KOPT-K1 (cell line): ENCODE measurements at regions not wholly inside any gene's neighbourhood (a gene's known extent, or its start where the extent isn't known, plus 50 kb on each side); places are given as distances from the start of the nearest gene placed in this dataset.
"Not testable (repeated sequence)": the region's sequence is repeated elsewhere in the genome, so short reads cannot be mapped to it uniquely, and the experiment has no call there.

Experiments used
- H3K27ac ChIP-seq: fragments of 200-600 bp; sonication (generic); 2 replicates; pipeline ENCODE4 v1.5.1; 2016; ENCODE audit warnings: antibody characterized with exemption, mild to moderate bottlenecking, low read depth, low read length; ENCODE audit not compliant: poor library complexity, severe bottlenecking
- H3K36me3 ChIP-seq: fragments of 200-600 bp; sonication (generic); 2 replicates; pipeline ENCODE4 v1.5.1; 2017; ENCODE audit warnings: antibody characterized with exemption, mild to moderate bottlenecking, low read length, moderate library complexity; ENCODE audit not compliant: insufficient read depth
- H3K9me3 ChIP-seq: fragments of 200-600 bp; sonication (generic); 2 replicates; pipeline ENCODE4 v1.5.1; 2017; ENCODE audit warnings: antibody characterized with exemption, low read length, mild to moderate bottlenecking; ENCODE audit not compliant: insufficient read depth, poor library complexity, severe bottlenecking

DNA sequence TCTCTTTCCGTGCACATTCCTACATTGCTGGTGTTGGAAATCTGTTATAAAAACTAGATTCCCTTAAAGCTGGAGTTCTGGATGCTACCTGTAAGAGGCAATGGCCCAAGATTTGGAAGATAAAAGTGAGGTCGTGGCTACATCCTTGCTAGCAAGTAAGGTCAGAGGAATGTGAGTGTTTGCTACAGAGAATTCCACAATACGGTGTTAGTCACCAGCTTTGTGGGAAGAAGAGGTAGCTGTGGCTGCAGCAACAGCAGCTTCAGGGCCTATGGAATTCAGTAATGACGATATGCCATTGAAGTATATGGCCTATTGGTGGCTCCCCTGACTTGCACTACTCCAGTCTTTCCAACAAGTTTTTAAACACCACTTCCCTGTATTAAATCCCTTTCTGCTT, 227.7 kb upstream of the TMEM260 start:
- H3K27ac ChIP-seq: no peak overlapping the region
- no peaks in the 10 kb centered on the region for H3K36me3 ChIP-seq
- H3K9me3 ChIP-seq: peaks cover 17% of the 10 kb centered on the region

DNA sequence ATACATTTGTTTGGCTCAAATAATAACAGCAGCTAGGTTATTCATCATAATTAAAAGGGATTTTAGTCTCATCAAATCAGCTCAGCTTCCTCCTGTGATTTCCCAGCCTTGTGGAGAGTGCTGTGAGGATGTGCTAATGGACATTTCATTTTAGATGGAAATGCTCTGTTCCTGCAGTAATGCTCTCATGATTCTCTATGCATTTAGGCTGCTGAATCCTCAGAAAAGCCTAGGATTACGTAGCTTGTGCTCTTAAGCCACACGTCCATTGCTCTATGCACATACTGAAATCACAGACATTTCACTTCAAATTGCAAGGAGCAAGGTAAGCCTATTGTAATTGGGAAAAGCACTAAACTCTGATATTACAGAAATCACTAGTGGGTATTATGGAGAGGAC, 226.6 kb upstream of the TMEM260 start:
- Histone ChIP-seq H3K9me3 (peaks cover 17% of the 10 kb centered on the region), H3K36me3 (no peaks in the 10 kb centered on the region), H3K27ac (no peak overlapping the region)

DNA sequence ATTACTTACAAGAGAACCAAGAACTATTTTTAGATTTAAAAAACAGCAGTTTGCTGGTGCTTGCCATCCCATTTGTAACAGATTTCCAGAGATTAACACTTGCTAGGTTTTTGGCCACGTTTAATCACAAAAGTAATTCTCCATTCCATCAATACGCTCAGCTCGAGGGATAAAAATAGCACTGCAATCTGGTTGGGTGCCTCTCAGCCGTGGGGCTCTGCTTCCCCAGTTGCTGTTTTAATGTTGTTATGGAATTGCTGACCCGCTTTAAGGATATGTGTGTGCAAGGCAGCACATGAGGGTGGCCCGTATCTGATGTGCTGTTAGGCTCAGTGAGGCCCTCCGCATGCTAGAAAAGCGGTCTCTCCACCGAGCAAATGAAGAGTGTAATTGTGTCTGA, 222.2 kb upstream of the TMEM260 start:
- Histone ChIP-seq H3K27ac (peak overlapping the region; percentile 83), H3K9me3 (no peaks in the 10 kb centered on the region), H3K36me3 (no peaks in the 10 kb centered on the region)

DNA sequence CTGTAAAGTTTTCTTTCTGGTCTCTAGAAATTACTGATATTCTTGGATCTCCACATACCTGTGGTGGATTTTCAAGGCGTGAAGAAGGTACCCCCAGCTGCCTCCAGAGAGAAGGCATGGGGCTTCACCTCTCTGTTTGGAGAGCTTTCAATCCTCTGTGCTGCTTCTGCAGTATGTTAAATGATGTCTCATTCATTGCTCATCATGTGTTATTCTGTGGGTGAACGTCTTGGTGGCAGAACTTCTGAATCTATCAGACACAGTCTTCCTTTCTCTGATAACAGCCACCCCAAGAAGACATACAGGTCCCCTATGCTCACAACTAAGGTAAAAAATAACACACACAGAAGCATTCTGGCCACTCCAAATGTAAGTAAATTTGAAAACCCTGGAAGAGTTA, 221.3 kb upstream of the TMEM260 start:
- Histone ChIP-seq H3K27ac (peak overlapping the region; percentile 83), H3K9me3 (no peaks in the 10 kb centered on the region), H3K36me3 (no peaks in the 10 kb centered on the region)

DNA sequence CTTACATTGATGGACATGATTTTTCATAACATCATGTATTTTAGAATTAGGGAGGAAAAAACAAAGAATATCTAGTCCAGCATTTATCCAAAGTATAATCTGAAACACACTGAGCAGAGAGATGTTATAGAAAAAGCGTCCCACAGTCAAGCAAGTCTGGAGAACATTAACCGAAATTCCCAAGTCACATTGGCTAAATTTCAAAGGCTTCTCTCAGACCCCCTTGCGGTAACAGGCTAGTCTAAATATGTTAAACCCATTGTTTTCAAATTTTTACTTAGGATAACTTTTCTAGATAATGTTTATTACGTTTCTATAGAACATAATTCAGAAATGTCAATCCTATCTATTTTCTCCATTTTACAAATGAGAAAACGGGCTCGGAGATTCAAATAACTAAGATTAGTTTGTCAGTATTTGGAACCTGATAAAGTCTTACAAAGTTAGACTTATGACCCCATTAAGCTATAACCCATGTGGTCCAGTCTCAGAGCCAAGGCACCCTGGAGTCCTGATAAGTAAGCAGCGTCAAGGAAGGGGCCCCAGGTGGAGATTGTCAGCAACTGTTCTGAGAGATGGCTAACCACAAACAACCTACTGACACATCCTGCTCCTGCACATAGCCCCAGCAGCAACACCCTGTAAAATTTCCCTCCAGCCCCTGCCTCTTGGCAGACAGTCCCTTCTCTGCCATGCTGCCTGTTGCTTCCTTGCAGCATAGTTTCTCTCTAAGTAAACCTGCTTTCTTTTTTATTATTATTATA, 220.6 kb upstream of the TMEM260 start:
- peaks cover 5% of the 10 kb centered on the region for H3K9me3 ChIP-seq

DNA sequence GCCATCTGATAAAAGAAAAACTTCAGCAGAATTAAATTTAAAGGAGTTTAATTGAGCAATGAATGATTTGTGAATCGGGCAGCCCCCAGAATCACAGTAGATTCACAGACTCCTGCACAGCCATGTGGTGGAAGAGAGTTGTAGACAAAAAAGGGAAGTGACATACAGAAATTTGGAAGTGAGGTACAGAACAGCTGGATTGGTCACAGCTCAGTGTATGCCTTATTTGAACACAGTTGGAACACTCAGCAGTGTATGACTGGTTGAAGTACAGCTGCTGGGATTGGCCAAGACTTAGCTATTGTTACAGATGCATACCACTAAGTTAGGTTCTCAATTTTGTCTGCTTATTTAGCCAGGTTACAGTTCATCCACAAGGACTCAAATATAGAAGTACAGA, 213.9 kb upstream of the TMEM260 start:
- H3K36me3 ChIP-seq: not testable (repeated sequence)

More for the DNA sequence above, 220.6 kb upstream of the TMEM260 start:
- no peaks in the 10 kb centered on the region for H3K36me3 ChIP-seq
- peak overlapping the region; percentile 83 for H3K27ac ChIP-seq

DNA sequence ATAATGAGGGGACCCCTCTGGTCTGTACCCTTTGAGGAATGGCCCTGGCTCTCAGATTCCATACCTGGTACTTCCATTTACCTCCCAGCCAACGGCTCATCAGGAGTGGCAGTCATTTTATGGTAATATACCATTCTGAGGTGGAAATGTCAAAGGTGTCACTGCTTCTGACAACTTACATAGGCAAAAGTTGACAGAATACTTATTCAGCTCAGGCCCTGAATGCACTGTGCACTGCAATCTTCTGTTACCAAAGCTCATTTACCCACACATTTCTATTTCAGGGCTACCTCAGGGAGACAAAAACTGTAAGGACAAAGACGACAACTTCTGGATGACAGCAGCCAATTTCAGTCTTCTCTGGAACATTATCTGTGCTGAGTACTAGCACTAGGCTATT, 212.2 kb upstream of the TMEM260 start:
- Histone ChIP-seq H3K9me3 (peaks cover 29% of the 10 kb centered on the region), H3K36me3 (no peaks in the 10 kb centered on the region), H3K27ac (no peak overlapping the region)

More for the DNA sequence above, 213.9 kb upstream of the TMEM260 start:
- peaks cover 11% of the 10 kb centered on the region for H3K9me3 ChIP-seq
- H3K27ac ChIP-seq: not testable (repeated sequence)

DNA sequence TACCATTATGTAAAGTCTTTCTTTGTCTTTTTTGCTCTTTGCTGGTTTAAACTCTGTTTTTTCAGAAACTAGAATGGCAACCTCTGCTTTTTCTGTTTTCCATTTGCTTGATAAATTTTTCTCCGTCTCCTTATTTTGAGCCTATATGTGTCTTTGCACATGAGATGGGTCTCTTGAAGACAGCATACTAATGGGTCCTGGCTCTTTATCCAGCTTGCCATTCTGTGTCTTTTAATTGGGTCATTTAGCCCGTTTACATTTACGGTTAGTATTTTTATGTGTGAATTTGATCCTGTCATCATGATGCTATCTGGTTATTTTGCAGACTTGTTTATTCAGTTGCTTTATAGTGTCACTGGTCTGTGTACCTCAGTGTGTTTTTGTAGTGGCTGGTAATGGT, 207.9 kb upstream of the TMEM260 start:
- no peak overlapping the region for H3K27ac ChIP-seq
- H3K9me3 ChIP-seq: peaks cover 34% of the 10 kb centered on the region

DNA sequence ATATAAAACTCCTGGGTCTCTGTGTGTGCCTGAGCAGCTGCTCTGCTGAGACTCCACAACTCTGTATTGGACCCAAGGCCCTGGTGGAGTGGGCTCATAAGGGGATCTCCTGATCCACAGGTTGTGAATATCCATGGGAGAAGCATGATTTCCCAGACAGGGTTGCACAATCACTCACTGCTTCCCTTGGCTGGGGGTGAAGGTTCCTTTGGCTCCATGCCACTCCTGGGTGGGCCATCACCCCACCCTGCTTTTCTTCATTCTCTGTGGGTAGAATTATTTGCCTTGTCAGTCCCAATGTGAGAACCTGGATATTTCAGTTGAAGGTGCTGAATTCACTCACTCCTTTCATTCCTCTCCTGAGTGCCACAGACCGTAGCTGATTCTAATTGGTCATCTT, 205.2 kb upstream of the TMEM260 start:
- no peaks in the 10 kb centered on the region for H3K36me3 ChIP-seq
- H3K27ac ChIP-seq: no peak overlapping the region
- peaks cover 34% of the 10 kb centered on the region for H3K9me3 ChIP-seq

More for the DNA sequence above, 207.9 kb upstream of the TMEM260 start:
- no peaks in the 10 kb centered on the region for H3K36me3 ChIP-seq

DNA sequence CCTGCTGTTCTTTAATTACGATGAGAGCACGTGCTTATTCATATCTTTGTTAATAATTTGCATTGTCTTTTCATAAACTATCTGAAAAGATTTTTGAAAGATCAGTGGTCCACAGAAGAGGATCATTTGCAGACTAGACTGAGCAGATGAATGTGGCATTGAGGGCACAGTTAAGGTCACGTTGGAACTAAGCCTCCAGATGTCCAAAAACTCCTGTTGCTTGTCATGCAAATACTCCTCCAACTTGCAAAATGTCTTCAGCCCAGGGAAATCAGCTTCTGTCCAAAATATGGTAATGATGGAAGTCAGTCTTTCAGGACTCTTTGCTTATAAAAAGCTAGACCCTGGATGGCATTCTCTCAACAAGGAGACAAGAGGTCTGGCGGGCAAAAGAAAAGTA, 201.6 kb upstream of the TMEM260 start:
- Histone ChIP-seq H3K9me3 (peaks cover 6% of the 10 kb centered on the region), H3K27ac (no peak overlapping the region), H3K36me3 (no peaks in the 10 kb centered on the region)

DNA sequence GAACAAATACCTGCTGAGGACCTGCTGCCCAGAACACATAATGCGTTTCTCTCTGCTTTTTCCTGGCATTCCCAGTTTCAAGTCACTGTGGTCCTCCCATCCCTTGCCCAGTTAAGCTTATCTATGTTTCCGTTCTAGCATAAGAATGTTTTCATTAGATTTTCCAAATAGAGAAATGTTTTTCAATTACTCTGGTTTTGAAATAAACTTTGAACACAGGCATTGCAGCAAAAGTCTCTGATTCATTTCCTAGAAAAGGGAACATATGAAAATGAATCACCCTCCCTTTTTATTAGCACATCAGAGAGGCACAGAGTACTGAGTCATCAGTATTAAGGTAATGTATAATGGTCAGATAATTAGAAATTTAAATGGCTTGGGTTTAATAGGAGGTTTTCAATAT, 201.1 kb upstream of the TMEM260 start:
- Histone ChIP-seq H3K36me3 (no peaks in the 10 kb centered on the region), H3K27ac (no peak overlapping the region), H3K9me3 (peaks cover 6% of the 10 kb centered on the region)

DNA sequence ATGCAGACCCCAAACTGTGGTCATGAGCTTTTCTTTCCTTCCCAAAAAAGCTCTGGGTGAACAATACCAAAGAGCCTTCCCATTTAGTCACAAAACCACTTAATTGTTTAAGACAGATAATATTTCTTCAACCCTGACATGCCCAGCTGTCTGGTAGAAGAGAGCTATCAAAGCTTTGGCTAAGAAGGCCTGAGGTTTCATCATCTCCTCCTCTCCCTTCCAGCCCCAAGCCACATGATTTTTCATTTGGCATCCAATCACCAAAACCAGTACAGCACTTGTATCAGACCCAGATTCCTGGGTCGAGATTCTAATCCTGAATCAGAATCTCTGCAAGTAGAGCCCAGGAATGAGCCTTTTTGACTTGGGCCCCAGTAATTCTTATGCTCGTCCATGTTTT, 199.6 kb upstream of the TMEM260 start:
- Histone ChIP-seq H3K9me3 (peaks cover 4% of the 10 kb centered on the region), H3K27ac (no peak overlapping the region)

DNA sequence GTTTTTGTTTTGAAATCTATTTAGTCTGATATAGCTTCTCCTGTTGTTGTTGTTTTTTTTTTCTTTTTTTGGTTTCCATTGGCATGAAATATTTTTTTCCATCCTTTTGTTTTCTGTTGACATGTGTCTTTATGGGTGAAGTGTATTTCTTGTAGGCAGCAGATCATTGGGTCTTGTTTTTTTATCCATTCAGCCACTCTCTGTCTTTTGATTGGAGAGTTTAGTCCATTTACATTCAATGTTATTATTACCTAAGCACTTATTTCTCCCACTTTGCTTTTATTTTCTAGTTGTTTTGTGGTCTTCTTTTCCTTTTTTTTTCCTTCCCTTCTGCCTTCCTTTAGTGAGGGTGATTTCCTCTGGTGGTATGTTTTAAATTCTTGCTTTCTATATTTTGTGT, 193.6 kb upstream of the TMEM260 start:
- Histone ChIP-seq H3K27ac (no peak overlapping the region), H3K9me3 (peaks cover 12% of the 10 kb centered on the region), H3K36me3 (no peaks in the 10 kb centered on the region)

More for the DNA sequence above, 199.6 kb upstream of the TMEM260 start:
- H3K36me3 ChIP-seq: no peaks in the 10 kb centered on the region

DNA sequence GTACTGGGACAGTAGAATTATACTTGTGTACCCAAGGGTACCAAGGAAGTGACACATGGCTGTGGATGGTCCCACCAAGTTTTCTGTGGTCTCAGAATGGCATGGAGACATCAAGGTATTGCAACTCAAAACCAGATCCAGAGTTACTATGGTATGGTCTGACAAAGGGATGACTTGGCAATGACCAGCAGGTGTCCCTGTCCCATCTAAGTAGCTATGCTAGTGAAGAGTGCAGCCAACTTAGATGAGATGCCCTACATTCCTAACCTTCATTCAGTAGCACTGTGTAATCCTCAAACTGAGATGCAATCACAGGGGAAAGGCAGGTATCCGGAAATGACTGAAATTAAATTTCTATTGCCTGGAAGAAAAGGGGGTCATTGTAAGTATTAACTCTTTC, 188.7 kb upstream of the TMEM260 start:
- Histone ChIP-seq H3K36me3 (no peaks in the 10 kb centered on the region), H3K9me3 (peaks cover 8% of the 10 kb centered on the region), H3K27ac (no peak overlapping the region)

DNA sequence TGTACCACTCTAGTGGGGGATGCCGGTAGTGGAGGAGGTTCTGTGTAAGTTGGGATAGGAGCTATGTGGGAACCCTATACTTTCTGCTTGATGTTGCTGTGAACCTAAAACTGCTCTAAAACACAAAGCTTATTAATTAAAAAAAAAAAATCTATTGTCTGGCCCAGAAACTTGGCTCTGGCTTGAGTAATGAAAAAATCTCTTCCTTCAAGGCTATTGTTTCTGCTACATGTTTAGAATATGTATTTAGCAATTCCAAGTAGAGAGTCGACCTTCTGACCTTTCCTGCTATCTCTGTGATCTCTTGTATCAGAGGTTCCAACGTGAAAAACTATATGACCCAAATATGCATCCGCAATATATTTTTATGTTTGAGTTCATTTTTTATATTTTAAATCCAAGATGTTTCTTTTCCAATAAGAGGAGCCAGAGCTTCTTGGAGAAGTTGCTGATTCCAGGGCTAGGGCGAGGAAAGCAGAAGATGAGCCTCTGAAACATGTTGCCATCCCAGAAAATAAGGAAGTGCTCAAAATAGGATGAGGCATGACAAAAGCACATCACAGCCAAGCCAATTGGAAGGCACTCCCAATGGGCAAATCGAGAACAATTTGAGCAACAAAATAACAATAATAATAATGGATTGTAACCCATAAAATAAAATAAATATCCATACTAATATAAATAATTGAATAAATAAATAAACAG, 184.6 kb upstream of the TMEM260 start:
- no peaks in the 10 kb centered on the region for H3K9me3 ChIP-seq
- H3K36me3 ChIP-seq: no peaks in the 10 kb centered on the region
- no peak overlapping the region for H3K27ac ChIP-seq
